ENCODE measurements at regions not wholly inside any gene's neighbourhood (a gene's known extent, or its start where the extent isn't known, plus 50 kb on each side); places are given as distances from the start of the nearest gene placed in this dataset.
A peak's percentile ranks its signal among the peaks of the same experiment; 100 is the strongest.
"Not testable (repeated sequence)": the region's sequence is repeated elsewhere in the genome, so short reads cannot be mapped to it uniquely, and the experiment has no call there.

DNA sequence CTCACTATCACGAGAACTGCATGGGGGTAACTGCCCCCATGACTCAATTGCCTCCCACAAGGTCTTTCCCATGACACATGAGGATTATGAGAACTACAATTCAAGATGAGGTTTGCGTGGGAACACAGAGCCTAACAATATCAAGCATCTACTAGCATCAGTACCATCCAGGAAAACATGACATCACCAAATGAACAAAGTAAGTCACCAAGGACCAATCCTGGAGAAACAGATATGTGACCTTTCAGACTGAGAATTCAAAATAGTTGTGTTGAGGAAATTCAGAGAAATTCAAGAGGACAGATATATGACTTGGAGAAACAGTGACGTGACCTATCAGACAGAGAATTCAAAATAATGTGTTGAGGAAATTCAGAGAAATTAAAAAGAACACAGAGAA, 65.8 kb upstream of the TMTC2 start:
- H3K9me2 ChIP-seq (ENCODE audit: low read depth, low read length) = no peaks in the 10 kb centered on the region
- H3K4me1 ChIP-seq (ENCODE audit: insufficient read depth, low read length, severe bottlenecking) = no peaks in the 10 kb centered on the region
- no peaks in the 10 kb centered on the region; the same call in 1 of the 2 replicates for H3K27me3 ChIP-seq (ENCODE audit: insufficient read depth, low read length)
- H3K4me3 ChIP-seq (ENCODE audit: low read depth, low read length, poor library complexity, severe bottlenecking) = no peak overlapping the region
- H3K79me2 ChIP-seq (ENCODE audit: insufficient read depth, low read length) = no peaks in the 10 kb centered on the region
- no peak overlapping the region for H3K27ac ChIP-seq (ENCODE audit: low read depth, low read length, poor library complexity, severe bottlenecking)
- TF ChIP-seq, protein P1, sequence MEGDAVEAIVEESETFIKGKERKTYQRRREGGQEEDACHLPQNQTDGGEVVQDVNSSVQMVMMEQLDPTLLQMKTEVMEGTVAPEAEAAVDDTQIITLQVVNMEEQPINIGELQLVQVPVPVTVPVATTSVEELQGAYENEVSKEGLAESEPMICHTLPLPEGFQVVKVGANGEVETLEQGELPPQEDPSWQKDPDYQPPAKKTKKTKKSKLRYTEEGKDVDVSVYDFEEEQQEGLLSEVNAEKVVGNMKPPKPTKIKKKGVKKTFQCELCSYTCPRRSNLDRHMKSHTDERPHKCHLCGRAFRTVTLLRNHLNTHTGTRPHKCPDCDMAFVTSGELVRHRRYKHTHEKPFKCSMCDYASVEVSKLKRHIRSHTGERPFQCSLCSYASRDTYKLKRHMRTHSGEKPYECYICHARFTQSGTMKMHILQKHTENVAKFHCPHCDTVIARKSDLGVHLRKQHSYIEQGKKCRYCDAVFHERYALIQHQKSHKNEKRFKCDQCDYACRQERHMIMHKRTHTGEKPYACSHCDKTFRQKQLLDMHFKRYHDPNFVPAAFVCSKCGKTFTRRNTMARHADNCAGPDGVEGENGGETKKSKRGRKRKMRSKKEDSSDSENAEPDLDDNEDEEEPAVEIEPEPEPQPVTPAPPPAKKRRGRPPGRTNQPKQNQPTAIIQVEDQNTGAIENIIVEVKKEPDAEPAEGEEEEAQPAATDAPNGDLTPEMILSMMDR (IDR thresholded peaks at IDR 0.05; ENCODE audit: low read length) = no peak
- no peak for TF ChIP-seq EZH2 (IDR thresholded peaks at IDR 0.05; ENCODE audit: borderline replicate concordance, low read length)
- H3K36me3 ChIP-seq (ENCODE audit: insufficient read depth, low read length) = no peaks in the 10 kb centered on the region
- H3K9me3 ChIP-seq (ENCODE audit: low read length) = no peaks in the 10 kb centered on the region
- H4K20me1 ChIP-seq (ENCODE audit: insufficient read depth, low read length) = no peaks in the 10 kb centered on the region
- H3K4me2 ChIP-seq (ENCODE audit: low read length) = no peak overlapping the region
- H2AFZ ChIP-seq (ENCODE audit: low read length) = no peak overlapping the region
- H3K9ac ChIP-seq (ENCODE audit: low read length) = no peak overlapping the region
- no peaks in the 10 kb centered on the region for H3F3A ChIP-seq (ENCODE audit: insufficient read depth, low read length)

DNA sequence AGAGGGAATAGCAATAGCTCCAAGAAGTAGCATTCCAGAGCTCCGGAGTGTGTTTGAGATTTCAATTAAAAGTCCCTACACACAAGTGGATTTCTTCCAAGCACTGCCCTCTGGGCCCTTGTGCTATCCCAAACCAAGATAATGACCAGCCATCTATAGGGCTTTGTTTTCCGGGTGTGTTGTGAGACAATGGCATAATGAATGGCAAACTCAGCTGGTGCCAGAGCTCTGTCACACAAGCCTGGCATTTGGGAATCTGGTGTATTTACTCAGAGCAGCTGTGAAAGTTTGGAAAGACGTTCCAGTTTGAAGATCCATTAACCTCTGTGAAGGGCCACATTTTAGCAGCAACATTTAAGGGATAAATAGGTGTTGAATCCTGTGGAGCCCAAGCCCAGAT, 61.2 kb upstream of the TMTC2 start:
- no peaks in the 10 kb centered on the region for H3K9me2 ChIP-seq (ENCODE audit: low read depth, low read length)
- no peaks in the 10 kb centered on the region for H3K4me1 ChIP-seq (ENCODE audit: insufficient read depth, low read length, severe bottlenecking)
- no peaks in the 10 kb centered on the region for H3K36me3 ChIP-seq (ENCODE audit: insufficient read depth, low read length)
- no peak overlapping the region for H3K9ac ChIP-seq (ENCODE audit: low read length)
- H3K27me3 ChIP-seq (ENCODE audit: insufficient read depth, low read length) = no peaks in the 10 kb centered on the region; the same call in 1 of the 2 replicates
- H3K27ac ChIP-seq (ENCODE audit: low read depth, low read length, poor library complexity, severe bottlenecking) = no peak overlapping the region
- H4K20me1 ChIP-seq (ENCODE audit: insufficient read depth, low read length) = no peaks in the 10 kb centered on the region
- H3F3A ChIP-seq (ENCODE audit: insufficient read depth, low read length) = no peaks in the 10 kb centered on the region
- H3K4me3 ChIP-seq (ENCODE audit: low read depth, low read length, poor library complexity, severe bottlenecking) = no peak overlapping the region
- H3K4me2 ChIP-seq (ENCODE audit: low read length) = no peak overlapping the region
- TF ChIP-seq, protein P1 (IDR thresholded peaks at IDR 0.05; ENCODE audit: low read length) = no peak
- TF ChIP-seq EZH2 (IDR thresholded peaks at IDR 0.05; ENCODE audit: borderline replicate concordance, low read length) = no peak
- H3K9me3 ChIP-seq (ENCODE audit: low read length) = no peaks in the 10 kb centered on the region
- no peak overlapping the region for H2AFZ ChIP-seq (ENCODE audit: low read length)
- H3K79me2 ChIP-seq (ENCODE audit: insufficient read depth, low read length) = no peaks in the 10 kb centered on the region

DNA sequence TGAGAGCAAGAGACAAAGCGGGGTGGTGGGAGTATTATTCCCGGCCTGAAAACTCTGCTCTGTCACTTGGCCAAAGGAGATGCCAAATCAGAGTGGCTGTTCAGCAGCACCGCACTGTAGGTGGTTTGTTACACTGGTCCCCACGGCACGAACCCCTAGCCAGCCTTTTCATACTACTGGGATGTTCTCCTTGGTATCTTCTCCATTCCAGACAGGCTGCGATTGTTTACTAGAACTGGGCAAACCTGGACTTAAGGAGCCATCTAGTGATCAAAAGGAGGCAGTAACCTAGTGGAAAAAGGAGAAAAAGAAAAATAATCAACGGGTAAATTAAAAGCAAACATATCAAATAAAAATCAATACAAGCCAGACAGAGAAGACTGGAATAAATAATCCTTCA, 58.9 kb upstream of the TMTC2 start:
- no peaks in the 10 kb centered on the region for H3K9me2 ChIP-seq (ENCODE audit: low read depth, low read length)
- H3K9ac ChIP-seq (ENCODE audit: low read length) = no peak overlapping the region
- no peaks in the 10 kb centered on the region for H4K20me1 ChIP-seq (ENCODE audit: insufficient read depth, low read length)
- H3K79me2 ChIP-seq (ENCODE audit: insufficient read depth, low read length) = no peaks in the 10 kb centered on the region
- H3F3A ChIP-seq (ENCODE audit: insufficient read depth, low read length) = no peaks in the 10 kb centered on the region
- H3K4me2 ChIP-seq (ENCODE audit: low read length) = no peak overlapping the region
- H3K9me3 ChIP-seq (ENCODE audit: low read length) = no peaks in the 10 kb centered on the region
- no peak for TF ChIP-seq EZH2 (IDR thresholded peaks at IDR 0.05; ENCODE audit: borderline replicate concordance, low read length)
- TF ChIP-seq, protein P1 (IDR thresholded peaks at IDR 0.05; ENCODE audit: low read length) = peak; percentile 46
- H2AFZ ChIP-seq (ENCODE audit: low read length) = no peak overlapping the region
- H3K4me1 ChIP-seq (ENCODE audit: insufficient read depth, low read length, severe bottlenecking) = no peaks in the 10 kb centered on the region
- no peaks in the 10 kb centered on the region; the same call in 1 of the 2 replicates for H3K27me3 ChIP-seq (ENCODE audit: insufficient read depth, low read length)
- H3K4me3 ChIP-seq (ENCODE audit: low read depth, low read length, poor library complexity, severe bottlenecking) = no peak overlapping the region
- H3K36me3 ChIP-seq (ENCODE audit: insufficient read depth, low read length) = no peaks in the 10 kb centered on the region
- H3K27ac ChIP-seq (ENCODE audit: low read depth, low read length, poor library complexity, severe bottlenecking) = no peak overlapping the region

DNA sequence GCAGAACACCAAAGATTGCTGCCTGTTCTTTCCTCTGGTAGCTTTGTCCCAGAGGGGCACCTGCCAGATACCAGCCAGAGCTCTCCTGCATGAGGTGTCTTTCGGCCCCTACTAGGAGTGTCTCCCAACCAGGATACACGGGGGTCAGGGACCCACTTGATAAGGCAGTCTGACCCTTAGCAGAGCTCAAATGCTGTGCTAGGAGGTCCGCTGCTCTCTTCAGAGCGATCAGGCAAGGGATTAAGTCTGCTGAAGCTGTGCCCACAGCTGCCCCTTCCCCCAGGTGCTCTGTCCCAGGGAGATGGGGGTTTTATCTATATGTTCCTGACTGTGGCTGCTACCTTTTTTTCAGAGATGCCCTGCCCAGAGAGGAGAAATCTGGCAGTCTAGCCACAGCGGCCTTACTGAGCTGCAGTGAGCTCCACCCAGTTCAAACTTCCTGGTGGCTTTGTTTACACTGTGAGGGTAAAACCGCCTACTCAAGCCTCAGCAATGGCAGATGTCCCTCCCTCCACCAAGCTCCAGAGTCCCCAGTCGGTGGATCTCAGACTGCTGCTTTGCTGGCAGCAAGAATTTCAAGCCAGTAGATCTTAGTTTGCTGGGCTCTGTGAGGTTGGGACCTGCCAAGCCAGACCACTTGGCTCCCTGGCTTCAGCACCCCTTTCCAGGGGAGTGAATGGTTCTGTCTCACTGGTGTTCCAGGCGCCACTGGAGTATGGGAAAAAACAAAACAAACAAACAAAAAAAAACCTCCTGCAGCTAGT, 52.0 kb upstream of the TMTC2 start:
- H3K4me2 ChIP-seq (ENCODE audit: low read length) = peak overlapping the region; percentile 34; the same call in 1 of the 2 replicates

More for the DNA sequence above, 52.0 kb upstream of the TMTC2 start:
- H3K36me3 ChIP-seq (ENCODE audit: insufficient read depth, low read length); H4K20me1 ChIP-seq (ENCODE audit: insufficient read depth, low read length); H3K4me3 ChIP-seq (ENCODE audit: low read depth, low read length, poor library complexity, severe bottlenecking); H3K9ac ChIP-seq (ENCODE audit: low read length); H3K79me2 ChIP-seq (ENCODE audit: insufficient read depth, low read length); H3K4me1 ChIP-seq (ENCODE audit: insufficient read depth, low read length, severe bottlenecking); H3K9me3 ChIP-seq (ENCODE audit: low read length); H3K27me3 ChIP-seq (ENCODE audit: insufficient read depth, low read length); H2AFZ ChIP-seq (ENCODE audit: low read length); H3F3A ChIP-seq (ENCODE audit: insufficient read depth, low read length); H3K9me2 ChIP-seq (ENCODE audit: low read depth, low read length); H3K27ac ChIP-seq (ENCODE audit: low read depth, low read length, poor library complexity, severe bottlenecking): not testable (repeated sequence)

All from OCI-LY1 (cell line).